H1 (cell line): ENCODE measurements at regions not wholly inside any gene's neighbourhood (a gene's known extent, or its start where the extent isn't known, plus 50 kb on each side); places are given as distances from the start of the nearest gene placed in this dataset.

Experiments used
- ATF3 ChIP-seq: IDR thresholded peaks from 2 replicates; pipeline ENCODE4 v1.6.1; 2011; ENCODE audit warnings: low read depth, mild to moderate bottlenecking, low read length; ENCODE audit not compliant: insufficient read depth
- CEBPB ChIP-seq: IDR thresholded peaks from 2 replicates; pipeline ENCODE4 v1.6.1; 2012; ENCODE audit warnings: low read depth, low read length
- CHD2 ChIP-seq: IDR thresholded peaks from 2 replicates; pipeline ENCODE4 v1.6.1; 2012; ENCODE audit warnings: low read length, improper control_type of control experiment
- CTCF ChIP-seq, 3 experiments: IDR thresholded peaks; 1 replicate in 2 of 3; 2 replicates in 1 of 3; pipeline versions ENCODE4 v1.5.1 to v1.6.1; 2011; ENCODE audit warnings: low read length in 3 of 3, mild to moderate bottlenecking in 3 of 3, inconsistent platforms in 2 of 3, low read depth in 1 of 3, moderate library complexity in 1 of 3; ENCODE audit not compliant: insufficient read depth in 1 of 3; ENCODE audit errors: control extremely low read depth in 1 of 3
- EZH2 ChIP-seq: fragments of 200-600 bp; sonication (generic); IDR thresholded peaks from 2 replicates; pipeline ENCODE4 v1.7.1; 2012; ENCODE audit warnings: low read depth, mild to moderate bottlenecking, moderate library complexity, low read length, inconsistent platforms; ENCODE audit not compliant: severe bottlenecking
- FOSL1 ChIP-seq: IDR thresholded peaks from 2 replicates; pipeline ENCODE4 v1.6.1; 2011; ENCODE audit warnings: mild to moderate bottlenecking, low read depth, low read length, moderate library complexity; ENCODE audit not compliant: insufficient read depth
- GABPA ChIP-seq: IDR thresholded peaks from 2 replicates; pipeline ENCODE4 v1.6.1; 2011; ENCODE audit warnings: mild to moderate bottlenecking, low read length, moderate library complexity, borderline replicate concordance; ENCODE audit not compliant: insufficient read depth
- KDM1A ChIP-seq: fragments of 200-600, 300-600 bp; sonication (generic); IDR thresholded peaks from 2 replicates; pipeline ENCODE4 v1.7.1; 2016; ENCODE audit warnings: mild to moderate bottlenecking, low read length, borderline replicate concordance
- NRF1 ChIP-seq: IDR thresholded peaks from 2 replicates; pipeline ENCODE4 v1.6.1; 2011; ENCODE audit warnings: mild to moderate bottlenecking, low read depth, low read length, improper control_type of control experiment
- POLR2A ChIP-seq, 2 experiments: IDR thresholded peaks; 1 replicate in 1 of 2; 2 replicates in 1 of 2; pipeline ENCODE4 v1.6.1; 2011; ENCODE audit warnings: low read depth in 2 of 2, low read length in 2 of 2, mild to moderate bottlenecking in 2 of 2; ENCODE audit errors: control extremely low read depth in 1 of 2
- POLR2AphosphoS5 ChIP-seq: IDR thresholded peaks from 2 replicates; pipeline ENCODE4 v1.6.1; 2011; ENCODE audit warnings: low read depth, low read length
- RAD21 ChIP-seq, 2 experiments: IDR thresholded peaks in 1 of 2; conservative IDR thresholded peaks in 1 of 2; 2 replicates each; pipeline ENCODE4 v1.6.1; 2011; ENCODE audit warnings: low read depth in 2 of 2, low read length in 2 of 2, improper control_type of control experiment in 1 of 2, inconsistent platforms in 1 of 2, mild to moderate bottlenecking in 1 of 2, moderate library complexity in 1 of 2
- SP1 ChIP-seq: IDR thresholded peaks from 2 replicates; pipeline ENCODE4 v1.6.1; 2011; ENCODE audit warnings: low read depth, low read length

GRCh38 chr14:27127838-27128237 lies 530.0 kb upstream of the NOVA1 start:
- TF ChIP-seq CTCF (IDR thresholded peaks at IDR 0.05; ENCODE audit: control extremely low read depth in 1 of 3, insufficient read depth in 1 of 3, low read depth in 1 of 3, low read length in 3 of 3), result no peak
- TF ChIP-seq NRF1, result no peak
- no peak for TF ChIP-seq ATF3
- TF ChIP-seq KDM1A, result no peak
- TF ChIP-seq FOSL1, result no peak
- TF ChIP-seq POLR2AphosphoS5, result no peak
- no peak for TF ChIP-seq CHD2
- no peak for TF ChIP-seq EZH2
- TF ChIP-seq SP1, result no peak
- no peak for TF ChIP-seq CEBPB
- no peak for TF ChIP-seq RAD21 (IDR thresholded peaks at IDR 0.05 in 1 of 2, conservative IDR thresholded peaks at IDR 0.05 in 1 of 2; ENCODE audit: low read depth in 2 of 2, low read length in 2 of 2)
- TF ChIP-seq GABPA, result no peak
- TF ChIP-seq POLR2A (IDR thresholded peaks at IDR 0.05; ENCODE audit: control extremely low read depth in 1 of 2, low read depth in 2 of 2, low read length in 2 of 2), result no peak
